GM06990 (cell line): ENCODE measurements at regions not wholly inside any gene's neighbourhood (a gene's known extent, or its start where the extent isn't known, plus 50 kb on each side); places are given as distances from the start of the nearest gene placed in this dataset.

Experiments used
- DNase-seq: peaks from one replicate; pipeline ENCODE4 v3.0.0-alpha.2; 2011; ENCODE audit not compliant: insufficient read length; ENCODE audit errors: extremely low read depth
- H3K27me3 ChIP-seq: replicated peaks from 2 replicates; pipeline ENCODE4 v1.6.0; 2011; ENCODE audit warnings: low read length; ENCODE audit not compliant: control insufficient read depth, insufficient read depth
- H3K36me3 ChIP-seq: 2 replicates; pipeline ENCODE4 v1.5.1; 2011; ENCODE audit warnings: low read length; ENCODE audit not compliant: control insufficient read depth, insufficient read depth
- H3K4me3 ChIP-seq: replicated peaks from 2 replicates; pipeline ENCODE4 v1.5.1; 2011; ENCODE audit warnings: low read depth, mild to moderate bottlenecking, control low read depth, low read length
- CTCF ChIP-seq: IDR thresholded peaks from 2 replicates; pipeline ENCODE4 v1.5.1; 2011; ENCODE audit warnings: low read length, control low read depth, mild to moderate bottlenecking, inconsistent platforms; ENCODE audit not compliant: insufficient read depth, poor library complexity, severe bottlenecking

- Histone ChIP-seq H3K4me3 (no peak overlapping the region), H3K36me3 (no peaks in the 10 kb centered on the region), H3K27me3 (no peaks in the 10 kb centered on the region)
- TF ChIP-seq CTCF: no peak
- DNase-seq: no peak
These were observed 146.4 kb upstream of the ATP1B1 start for GRCh38 chr1:168960114-168960513.

- TF ChIP-seq CTCF: no peak
- H3K36me3 ChIP-seq: no peaks in the 10 kb centered on the region
- no peaks in the 10 kb centered on the region for H3K27me3 ChIP-seq
- no peak for DNase-seq
- no peak overlapping the region for H3K4me3 ChIP-seq
These were observed 145.9 kb upstream of the ATP1B1 start for GRCh38 chr1:168960595-168960994.

GRCh38 chr1:168963601-168964000, 142.9 kb upstream of the ATP1B1 start:
- Histone ChIP-seq H3K36me3 (no peaks in the 10 kb centered on the region), H3K27me3 (no peaks in the 10 kb centered on the region), H3K4me3 (no peak overlapping the region)
- no peak for DNase-seq
- no peak for TF ChIP-seq CTCF

- TF ChIP-seq CTCF: no peak
- Histone ChIP-seq H3K4me3 (no peak overlapping the region), H3K36me3 (no peaks in the 10 kb centered on the region), H3K27me3 (no peaks in the 10 kb centered on the region)
- DNase-seq: no peak
These were observed 142.0 kb upstream of the ATP1B1 start for GRCh38 chr1:168964478-168964877.

GRCh38 chr1:168966217-168966616, 140.3 kb upstream of the ATP1B1 start:
- Histone ChIP-seq H3K27me3 (no peaks in the 10 kb centered on the region), H3K4me3 (no peak overlapping the region), H3K36me3 (no peaks in the 10 kb centered on the region)
- TF ChIP-seq CTCF: no peak
- no peak for DNase-seq

GRCh38 chr1:168966636-168967035, 139.9 kb upstream of the ATP1B1 start:
- Histone ChIP-seq H3K27me3 (no peaks in the 10 kb centered on the region), H3K4me3 (no peak overlapping the region), H3K36me3 (no peaks in the 10 kb centered on the region)
- DNase-seq: no peak
- TF ChIP-seq CTCF: no peak
